ENCODE measurements at regions not wholly inside any gene's neighbourhood (a gene's known extent, or its start where the extent isn't known, plus 50 kb on each side); places are given as distances from the start of the nearest gene placed in this dataset.

- TF ChIP-seq EZH2 (IDR thresholded peaks at IDR 0.05; ENCODE audit: low read length, missing control alignments) (no peak), CTCF (conservative IDR thresholded peaks at IDR 0.05 in 1 of 2, IDR thresholded peaks at IDR 0.05 in 1 of 2; ENCODE audit: low read depth in 1 of 2, low read length in 2 of 2) (no peak)
These were observed 984.1 kb downstream of the TRAM1L1 start for GRCh38 chr4:116101321-116101720.
